VCaP (cell line): ENCODE measurements at regions not wholly inside any gene's neighbourhood (a gene's known extent, or its start where the extent isn't known, plus 50 kb on each side); places are given as distances from the start of the nearest gene placed in this dataset.

Experiments used
- H3K27ac ChIP-seq: fragments of 450-650 bp; 2 replicates; pipeline ENCODE4 v1.5.1; 2017
- TF ChIP-seq, protein P1 (sequence below): fragments of 450-650 bp; conservative IDR thresholded peaks from 2 replicates; pipeline ENCODE4 v1.5.1; 2017; ENCODE audit warnings: mild to moderate bottlenecking, moderate library complexity

DNA sequence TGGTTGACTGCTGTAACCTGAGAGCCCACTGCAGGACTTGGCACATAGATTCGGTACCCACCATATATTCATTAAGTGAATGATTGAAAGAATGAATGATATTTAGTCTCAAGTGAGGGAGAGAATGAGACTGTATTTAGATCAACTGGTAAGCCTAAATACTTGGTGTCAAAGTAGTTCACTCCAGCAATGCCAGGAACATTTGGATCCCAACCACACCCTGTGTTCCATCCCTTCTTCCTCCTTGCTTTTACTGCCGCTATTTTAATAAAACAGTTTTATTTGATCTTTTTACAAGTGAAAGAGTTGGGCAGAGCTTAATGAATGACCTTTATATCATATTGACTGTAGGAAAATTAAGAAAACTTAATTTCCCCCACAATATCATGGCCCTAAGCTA, 473.6 kb upstream of the CBLB start:
- TF ChIP-seq, protein P1, sequence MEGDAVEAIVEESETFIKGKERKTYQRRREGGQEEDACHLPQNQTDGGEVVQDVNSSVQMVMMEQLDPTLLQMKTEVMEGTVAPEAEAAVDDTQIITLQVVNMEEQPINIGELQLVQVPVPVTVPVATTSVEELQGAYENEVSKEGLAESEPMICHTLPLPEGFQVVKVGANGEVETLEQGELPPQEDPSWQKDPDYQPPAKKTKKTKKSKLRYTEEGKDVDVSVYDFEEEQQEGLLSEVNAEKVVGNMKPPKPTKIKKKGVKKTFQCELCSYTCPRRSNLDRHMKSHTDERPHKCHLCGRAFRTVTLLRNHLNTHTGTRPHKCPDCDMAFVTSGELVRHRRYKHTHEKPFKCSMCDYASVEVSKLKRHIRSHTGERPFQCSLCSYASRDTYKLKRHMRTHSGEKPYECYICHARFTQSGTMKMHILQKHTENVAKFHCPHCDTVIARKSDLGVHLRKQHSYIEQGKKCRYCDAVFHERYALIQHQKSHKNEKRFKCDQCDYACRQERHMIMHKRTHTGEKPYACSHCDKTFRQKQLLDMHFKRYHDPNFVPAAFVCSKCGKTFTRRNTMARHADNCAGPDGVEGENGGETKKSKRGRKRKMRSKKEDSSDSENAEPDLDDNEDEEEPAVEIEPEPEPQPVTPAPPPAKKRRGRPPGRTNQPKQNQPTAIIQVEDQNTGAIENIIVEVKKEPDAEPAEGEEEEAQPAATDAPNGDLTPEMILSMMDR, result no peak
- peak overlapping the region; percentile 26; the same call in 1 of the 2 replicates for H3K27ac ChIP-seq

DNA sequence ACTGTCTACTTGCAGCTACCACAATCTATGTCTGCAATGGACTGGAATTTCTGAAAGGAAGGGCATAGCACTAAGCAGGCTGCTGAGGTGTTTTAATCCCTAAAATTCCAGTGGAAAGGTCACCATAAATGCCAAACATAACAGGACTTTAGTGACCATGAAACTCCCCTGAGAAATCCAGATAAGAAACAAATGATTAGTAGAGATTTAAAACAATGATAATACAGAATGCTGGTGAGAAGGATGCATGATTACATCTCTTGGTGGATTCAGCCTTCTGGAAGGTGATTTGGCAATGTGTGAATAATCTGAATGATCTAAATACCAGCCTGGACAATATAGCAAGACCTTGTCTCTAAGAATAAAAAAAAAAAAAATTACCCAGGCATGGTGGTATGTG, 475.0 kb upstream of the CBLB start:
- TF ChIP-seq, protein P1, result no peak

DNA sequence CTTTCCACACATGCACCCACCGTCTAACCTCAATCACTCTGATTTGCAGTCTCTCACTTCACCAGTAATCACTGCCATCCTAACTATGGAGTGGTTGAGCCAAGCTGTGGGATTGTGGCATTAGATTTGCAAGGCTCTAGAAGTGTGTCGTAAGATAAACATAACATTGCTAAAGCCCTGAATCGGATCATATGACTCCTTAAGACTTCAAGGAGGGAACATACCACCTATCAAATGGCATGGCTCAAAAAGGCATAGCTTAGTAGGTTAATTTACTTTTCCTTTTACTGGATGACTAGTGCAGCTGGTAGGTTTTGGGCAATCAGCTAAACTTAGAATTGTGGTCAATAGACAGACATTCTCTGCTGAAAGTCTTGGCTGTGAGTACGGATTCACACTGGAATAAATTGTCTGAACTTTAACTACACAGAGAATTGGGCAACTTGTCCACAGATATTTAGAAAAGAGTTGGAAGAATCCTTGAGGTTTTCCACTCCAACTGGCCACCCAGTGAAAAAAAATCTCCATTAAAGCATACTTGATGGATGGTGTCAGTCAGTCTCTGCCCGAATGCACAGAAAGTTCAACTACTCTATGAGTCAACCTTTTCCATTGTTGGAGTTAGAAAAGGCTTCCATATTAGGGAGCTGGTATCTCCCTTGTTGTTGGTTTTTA, 476.7 kb upstream of the CBLB start:
- H3K27ac ChIP-seq, result no peak overlapping the region
- TF ChIP-seq, protein P1, result no peak

More for the DNA sequence above, 475.0 kb upstream of the CBLB start:
- no peak overlapping the region for H3K27ac ChIP-seq

DNA sequence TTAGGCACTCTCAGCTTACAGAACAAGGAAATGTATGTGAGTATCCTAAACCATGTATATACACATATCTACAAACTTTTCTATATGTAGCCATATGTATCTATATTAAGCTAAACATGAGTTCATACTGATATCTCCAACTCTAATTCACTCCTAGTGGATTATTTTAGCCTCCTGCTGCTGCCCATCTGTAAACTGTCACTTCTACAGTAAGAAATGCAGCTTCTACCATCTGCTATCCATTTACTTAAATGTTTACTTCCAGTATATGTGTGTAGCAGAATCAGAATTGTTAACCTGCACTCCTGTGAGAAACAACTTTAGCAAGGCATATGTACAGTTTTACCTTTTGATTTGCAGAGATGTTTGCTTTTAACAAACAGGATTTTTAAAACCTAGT, 478.5 kb upstream of the CBLB start:
- peak overlapping the region; percentile 83 for H3K27ac ChIP-seq
- TF ChIP-seq, protein P1, result no peak

DNA sequence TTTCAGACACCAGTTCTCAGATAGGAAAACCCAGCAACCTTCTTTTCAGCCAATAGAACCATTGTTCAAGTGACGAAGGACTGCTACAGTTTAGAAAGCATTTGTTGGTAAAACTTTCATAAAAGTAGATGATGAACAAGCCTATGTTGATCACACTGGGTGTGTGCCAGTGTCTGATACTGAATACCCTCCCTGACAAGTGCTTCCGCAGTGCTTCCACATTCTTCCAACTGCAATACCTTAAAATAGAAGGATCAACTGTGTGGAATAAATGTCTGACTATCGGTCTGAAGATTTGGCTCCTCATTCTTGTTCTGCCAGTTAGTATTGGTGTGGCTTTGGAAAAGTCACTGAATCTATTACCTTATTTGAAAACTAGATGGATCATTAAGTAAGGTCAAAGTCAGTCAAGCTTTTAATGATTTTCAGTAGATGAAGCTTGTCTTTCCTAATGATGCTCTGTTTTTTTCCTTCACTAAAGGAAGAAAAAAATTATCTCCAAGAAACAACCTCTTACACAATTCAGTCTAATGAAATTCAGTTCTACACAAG, 479.4 kb upstream of the CBLB start:
- TF ChIP-seq, protein P1, result no peak
- H3K27ac ChIP-seq, result peak overlapping the region; percentile 83

DNA sequence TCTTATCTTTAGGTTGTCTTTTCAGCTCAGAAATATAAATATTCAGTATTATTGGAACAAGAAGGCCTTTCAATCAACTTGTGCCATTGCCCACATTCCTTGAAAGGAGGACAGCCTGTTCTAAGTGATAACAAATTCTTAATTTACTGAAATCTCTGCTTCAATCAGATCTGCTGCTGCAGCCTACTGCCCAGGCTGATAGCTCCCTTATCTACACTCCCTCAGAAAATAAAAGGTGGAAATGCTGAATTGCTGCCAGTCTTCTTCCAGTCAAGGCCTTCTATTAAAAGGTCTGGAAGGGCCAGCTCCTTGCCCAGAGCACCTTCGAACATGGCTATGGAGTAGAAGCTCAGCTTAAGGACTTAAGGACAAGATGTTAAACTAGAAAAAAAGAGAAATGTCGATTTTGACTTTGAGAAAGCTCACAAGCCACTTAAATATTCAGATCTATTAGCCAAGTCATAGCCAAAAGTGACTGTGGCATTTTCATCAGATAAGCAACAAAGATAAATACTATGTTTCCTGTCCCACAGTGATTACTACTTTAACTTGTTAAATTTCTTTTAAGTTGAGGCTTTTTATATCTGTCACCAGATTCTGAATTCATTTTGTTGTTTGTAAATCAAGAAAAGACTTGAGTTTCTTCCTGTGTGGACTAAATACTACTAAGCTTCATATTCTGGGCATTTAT, 480.5 kb upstream of the CBLB start:
- H3K27ac ChIP-seq, result peak overlapping the region; percentile 83
- TF ChIP-seq, protein P1, result no peak

DNA sequence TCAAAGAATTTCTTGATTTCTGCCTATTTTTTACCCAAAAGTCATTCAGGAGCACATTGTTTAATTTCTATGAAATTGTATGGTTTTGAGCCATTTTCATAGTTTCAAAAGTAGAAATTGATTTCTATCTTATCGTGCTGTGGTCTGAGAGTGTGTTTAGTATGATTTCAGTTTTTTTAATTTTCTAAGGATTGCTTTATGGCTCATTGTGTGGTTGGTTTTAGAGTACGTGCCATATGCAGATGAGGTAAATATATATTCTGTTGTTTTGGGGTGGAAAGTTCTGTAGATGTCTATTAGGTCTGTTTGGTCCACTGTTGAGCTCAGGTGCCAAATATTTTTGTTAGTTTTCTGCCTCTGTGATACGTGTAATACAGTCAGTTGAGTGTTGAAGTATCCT, 487.1 kb upstream of the CBLB start:
- TF ChIP-seq, protein P1, result no peak
- no peak overlapping the region for H3K27ac ChIP-seq
